SIG-M5 treated with dmso at 0.1 percent for 504 hours (cell line): ENCODE measurements at regions not wholly inside any gene's neighbourhood (a gene's known extent, or its start where the extent isn't known, plus 50 kb on each side); places are given as distances from the start of the nearest gene placed in this dataset.
A peak's percentile ranks its signal among the peaks of the same experiment; 100 is the strongest.

Experiments
- DNase-seq: peaks from one replicate; lab custom pipeline; 2025; ENCODE audit not compliant: unreplicated experiment; lab: John Stamatoyannopoulos, UW

DNA sequence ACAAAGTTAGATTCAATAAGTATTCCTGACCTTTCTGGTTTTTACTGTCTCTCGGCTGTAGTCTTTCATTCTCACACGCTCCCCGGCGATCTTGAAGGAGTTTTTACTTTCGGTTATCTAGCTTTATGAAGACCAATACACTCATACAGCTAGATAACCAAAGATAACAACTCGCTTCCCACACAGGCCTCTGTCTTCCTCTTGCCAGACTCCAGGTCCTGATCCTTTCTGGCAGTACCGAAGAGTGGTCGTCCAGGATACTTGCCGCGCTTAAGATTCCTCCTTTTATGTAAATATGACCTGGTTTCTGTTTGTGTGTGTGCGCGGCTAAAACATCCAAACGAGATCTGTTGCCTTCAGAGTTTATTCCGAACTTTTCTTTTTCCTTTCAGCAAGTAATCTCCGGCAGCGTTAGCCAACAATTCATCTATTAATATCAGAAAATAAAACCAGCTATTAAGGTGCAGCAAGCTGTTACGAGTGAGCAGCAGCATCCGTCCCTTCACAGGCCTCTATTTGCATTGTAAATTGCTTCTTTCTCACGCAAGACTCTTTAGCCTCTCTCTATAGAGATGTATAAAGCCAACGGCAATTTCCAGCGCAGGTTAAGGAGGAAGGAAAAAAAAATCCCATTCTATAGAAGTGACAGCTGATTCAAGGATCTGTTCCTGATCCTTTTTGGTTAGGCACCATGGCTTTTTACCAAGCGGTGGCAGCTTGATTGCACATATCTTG is 216.1 kb downstream of the MEF2C start:
- DNase-seq, result no peak

DNA sequence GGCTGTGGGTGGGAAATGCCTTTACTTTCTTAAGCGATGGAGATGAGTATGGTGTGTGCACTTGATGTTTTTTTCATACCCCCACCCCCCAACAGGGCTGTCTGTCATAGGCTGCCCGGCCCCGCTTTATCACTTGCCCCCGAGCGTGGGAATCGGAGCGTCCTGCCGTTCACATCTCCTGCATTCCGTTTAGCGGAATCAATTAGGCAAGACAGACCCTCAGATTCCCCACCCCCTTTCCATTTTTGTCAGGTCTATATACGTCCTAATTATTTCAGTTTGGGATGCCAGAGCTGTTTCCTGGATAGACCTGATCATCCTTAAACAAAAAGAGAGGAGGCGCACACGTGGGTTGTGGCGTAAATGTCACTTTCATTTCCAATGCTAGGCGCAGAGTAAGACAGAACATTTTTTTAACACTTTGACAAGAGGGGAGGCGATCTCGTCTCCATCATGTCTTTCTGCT is 217.2 kb downstream of the MEF2C start:
- no peak for DNase-seq

DNA sequence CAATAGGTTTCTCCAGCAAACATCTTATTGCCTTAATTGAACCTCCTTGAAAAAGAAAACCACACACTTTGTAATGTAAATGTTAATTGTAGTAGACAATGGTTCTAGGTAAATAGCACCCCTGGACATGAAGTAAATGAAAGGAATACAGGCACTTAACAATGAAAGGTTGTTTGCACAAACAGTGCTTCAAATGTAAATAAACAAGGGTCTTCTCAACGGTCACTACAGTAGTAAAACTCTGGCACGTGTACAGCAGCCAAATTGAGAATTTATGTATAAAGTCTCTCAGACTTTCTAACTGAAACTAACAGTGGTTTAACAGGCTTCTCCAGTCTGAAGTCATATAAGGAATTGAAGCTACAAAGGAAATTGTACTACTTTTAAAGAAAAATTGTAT is 218.3 kb downstream of the MEF2C start:
- no peak for DNase-seq

DNA sequence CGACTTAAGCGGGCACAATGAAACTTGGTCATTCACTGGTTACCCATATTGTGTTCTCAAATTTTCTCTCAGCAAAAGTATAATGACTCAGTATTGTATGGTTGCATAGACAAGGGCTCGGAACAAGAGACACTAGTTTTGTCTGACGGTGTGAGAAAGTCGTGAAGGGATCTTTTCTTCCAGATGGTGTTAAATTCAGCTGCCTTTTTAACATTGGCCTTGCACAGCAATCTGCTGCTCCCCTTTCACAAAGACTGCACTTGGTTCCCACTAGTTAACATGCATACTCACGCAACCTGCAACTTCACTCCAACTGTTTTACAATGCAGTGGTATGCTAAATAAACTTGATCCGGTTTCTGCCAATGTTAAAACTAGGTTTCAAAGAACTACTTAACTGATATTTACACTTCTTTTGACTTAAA is 219.2 kb downstream of the MEF2C start:
- DNase-seq, result no peak

DNA sequence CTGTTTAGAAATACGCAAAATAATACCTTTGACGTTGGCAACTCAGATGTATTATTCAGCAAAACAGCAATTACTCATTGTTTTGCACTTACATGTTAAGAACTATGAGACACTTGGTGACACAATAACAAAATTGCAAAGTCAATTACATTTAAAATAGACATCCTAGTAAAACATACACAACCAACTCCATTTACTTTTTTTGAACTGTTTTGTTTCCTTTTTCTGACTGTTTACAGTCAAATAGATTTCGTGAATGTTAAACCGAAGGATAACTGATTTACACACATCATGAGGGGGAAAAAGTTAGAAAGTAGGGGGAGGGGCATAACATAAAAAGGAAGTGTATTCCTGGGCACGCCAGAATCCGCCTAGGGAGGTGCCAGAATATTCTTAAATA is 220.1 kb downstream of the MEF2C start:
- no peak for DNase-seq

DNA sequence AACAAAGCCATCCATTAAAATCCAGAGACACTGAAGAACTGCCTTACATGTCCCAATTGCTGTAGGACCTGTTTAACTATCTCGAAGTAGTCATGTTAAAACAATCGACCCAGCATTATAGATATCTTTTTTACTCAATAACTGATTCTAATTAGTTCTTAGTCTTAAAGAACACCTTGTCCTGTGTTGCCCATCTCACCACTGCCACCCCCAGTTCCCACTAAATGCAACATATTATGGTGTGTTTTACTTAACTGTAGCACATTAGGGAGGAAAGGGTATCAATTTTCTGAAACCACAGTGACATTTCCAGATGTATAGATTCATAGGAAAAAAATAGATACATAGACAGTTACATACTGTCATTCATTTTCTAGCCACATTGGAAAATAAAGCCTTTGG is 221.2 kb downstream of the MEF2C start:
- no peak for DNase-seq

DNA sequence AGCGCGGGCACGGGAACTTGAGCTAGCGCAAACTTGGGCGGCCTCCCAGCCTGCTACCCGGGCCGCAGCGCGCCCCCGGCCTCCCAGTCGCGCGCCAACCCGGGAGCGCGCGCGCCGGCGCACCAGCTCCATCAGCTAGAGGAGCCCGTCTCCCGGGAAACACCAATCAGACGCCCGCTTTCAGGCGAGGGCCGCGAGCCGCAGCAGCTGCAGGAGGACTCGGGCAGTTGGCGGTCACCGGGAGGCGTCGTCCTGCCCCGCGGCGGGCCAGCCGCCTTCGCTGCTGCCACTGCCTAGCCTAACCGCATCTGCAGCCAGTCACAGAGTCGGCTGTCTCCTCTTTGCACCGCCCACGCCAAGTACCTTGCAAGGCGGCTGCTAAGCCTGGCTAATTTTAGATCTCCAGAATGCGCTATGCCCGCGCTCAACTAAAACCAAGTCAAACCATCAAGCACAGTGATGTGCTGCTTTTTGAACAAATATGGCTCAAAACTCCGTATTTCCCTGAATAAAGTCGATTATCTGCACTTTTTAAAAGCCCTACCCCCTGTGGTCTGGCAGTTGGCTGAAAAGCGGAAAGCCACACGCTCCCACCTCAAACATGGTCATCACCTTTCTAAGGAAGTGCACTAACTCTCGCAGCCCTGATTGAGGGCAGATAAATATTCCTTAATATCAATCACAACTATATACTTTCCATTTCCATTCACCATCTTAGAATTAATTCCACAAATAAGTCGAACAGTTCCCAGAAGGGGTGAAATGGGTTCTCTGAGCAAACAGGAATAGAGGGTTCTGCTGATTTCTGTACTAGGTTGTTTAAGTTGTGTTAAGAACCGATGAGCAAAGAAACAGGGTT is 221.8 kb downstream of the MEF2C start:
- peak; percentile 73 for DNase-seq

GRCh38 chr5:88660264-88660946 is 222.6 kb downstream of the MEF2C start:
- DNase-seq, result peak; percentile 37

GRCh38 chr5:88659529-88660263 is 223.3 kb downstream of the MEF2C start:
- no peak for DNase-seq

- no peak for DNase-seq
Observed at GRCh38 chr5:88658886-88659285, 224.1 kb downstream of the MEF2C start.

DNA sequence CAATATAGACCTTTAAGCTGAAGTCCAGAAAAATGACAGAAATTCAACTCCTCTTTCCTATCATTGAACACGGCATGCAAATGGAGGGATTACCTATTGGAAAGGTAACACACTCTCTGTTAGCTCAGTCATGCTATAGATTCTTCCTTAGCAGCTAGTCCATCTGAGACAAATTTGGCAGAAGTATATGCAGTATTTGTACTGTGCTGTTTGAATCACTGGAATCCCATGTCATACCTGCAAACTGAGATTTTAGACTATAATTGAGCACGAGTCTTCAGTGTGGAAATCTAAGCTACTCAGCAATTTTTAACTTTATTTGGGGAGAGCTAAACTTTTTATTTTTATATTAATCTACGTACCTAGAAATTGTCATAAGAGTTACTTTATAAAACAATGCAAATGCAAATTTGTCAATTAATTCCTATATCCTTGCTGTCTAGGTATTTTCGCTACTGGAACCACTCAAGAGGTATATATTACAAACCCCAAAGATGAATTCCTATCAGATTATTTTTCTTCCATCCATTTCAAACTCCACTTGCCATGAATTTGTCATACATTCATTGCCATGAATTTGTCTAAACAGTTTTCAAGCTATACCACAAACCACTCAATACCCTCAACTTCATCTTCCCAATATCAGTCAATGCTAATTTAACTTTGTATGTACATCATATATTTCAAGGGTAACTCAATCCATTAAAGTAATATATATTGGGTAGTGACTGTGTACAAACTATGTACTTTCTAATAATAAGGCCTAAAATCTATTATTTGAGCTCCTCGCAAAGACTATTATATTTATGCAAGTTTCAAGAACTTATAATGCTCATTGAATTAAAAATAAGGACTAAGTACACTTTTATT is 224.8 kb downstream of the MEF2C start:
- no peak for DNase-seq

DNA sequence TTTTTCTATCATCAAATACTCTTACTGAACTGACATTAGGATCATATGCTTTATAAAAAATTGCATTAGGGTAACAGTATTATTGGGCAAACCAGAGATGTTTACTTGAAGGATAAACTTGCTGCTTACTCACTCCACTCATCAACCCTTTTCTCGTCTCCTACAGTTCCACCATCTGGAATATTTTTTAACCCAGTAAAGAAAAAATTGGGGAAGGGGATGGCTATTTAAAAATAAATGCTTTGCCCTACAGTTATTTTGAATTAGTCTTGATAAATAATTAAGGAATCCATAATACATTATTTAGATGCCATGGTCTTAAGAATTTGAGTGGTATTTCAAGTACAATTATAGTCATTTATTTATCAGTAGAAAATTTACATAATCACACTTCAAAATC is 225.8 kb downstream of the MEF2C start:
- no peak for DNase-seq

- DNase-seq, result no peak
Observed at GRCh38 chr5:88656221-88656950, 226.6 kb downstream of the MEF2C start.

GRCh38 chr5:88653471-88653870 is 229.5 kb downstream of the MEF2C start:
- no peak for DNase-seq

GRCh38 chr5:88647901-88648300 is 235.1 kb downstream of the MEF2C start:
- DNase-seq, result no peak

DNA sequence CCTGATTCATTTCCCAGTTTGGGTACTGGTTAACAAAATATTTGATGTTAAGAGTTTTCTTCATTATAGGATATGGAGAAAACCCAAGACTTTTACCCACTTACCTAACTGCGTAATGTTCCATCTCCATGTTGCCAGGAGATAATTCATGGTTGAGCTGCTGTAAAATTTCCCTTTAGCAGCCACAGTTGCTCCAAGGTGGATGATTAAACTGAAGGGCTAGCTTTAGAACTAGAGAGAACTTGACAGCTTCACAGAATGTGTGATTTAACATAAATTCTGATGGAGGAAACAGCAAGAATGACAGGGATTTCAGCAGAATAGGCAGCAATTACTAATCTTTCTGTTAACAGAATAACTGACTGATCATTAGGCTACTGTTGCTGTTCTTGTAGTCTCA is 236.1 kb downstream of the MEF2C start:
- DNase-seq, result no peak

GRCh38 chr5:88644676-88645075 is 238.3 kb downstream of the MEF2C start:
- DNase-seq, result no peak

DNA sequence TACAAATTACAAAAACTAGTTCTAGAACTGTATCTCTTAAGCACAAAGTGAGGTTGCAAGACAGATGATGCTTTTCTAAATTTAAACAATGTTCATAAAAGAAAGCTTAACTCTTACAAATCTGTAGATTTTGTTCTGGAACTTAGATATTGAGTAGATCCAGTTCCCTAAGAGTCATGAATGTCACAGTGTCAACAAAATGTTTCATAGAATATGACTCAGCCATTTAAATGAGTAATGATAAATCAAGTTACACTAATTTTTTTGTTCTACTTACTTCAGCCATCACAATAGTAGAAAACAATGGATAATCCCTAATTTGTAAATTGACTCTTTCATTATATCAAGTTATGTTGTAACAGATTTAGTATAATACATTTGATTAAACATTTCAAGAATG is 239.7 kb downstream of the MEF2C start:
- DNase-seq, result no peak

DNA sequence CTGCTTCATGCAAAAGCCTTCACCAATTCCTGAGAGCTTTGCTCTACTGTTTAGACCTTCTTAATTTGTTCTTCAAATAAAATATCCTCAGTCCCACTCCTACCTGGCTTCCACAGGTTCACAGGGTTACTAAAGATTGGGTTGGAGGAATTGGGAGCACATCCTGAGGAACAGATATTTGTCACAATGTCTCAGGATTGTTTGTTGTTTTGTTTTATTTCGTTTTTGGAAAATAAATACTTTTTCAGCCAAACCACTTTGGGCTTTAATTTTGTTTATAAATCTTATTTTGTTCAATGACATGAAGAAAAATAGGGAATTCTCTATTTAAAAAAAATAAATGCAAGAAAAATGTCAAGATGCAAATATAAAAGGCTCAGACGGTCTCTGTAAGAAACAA is 249.0 kb downstream of the MEF2C start:
- no peak for DNase-seq
